ENCODE measurements at regions not wholly inside any gene's neighbourhood (a gene's known extent, or its start where the extent isn't known, plus 50 kb on each side); places are given as distances from the start of the nearest gene placed in this dataset.

DNA sequence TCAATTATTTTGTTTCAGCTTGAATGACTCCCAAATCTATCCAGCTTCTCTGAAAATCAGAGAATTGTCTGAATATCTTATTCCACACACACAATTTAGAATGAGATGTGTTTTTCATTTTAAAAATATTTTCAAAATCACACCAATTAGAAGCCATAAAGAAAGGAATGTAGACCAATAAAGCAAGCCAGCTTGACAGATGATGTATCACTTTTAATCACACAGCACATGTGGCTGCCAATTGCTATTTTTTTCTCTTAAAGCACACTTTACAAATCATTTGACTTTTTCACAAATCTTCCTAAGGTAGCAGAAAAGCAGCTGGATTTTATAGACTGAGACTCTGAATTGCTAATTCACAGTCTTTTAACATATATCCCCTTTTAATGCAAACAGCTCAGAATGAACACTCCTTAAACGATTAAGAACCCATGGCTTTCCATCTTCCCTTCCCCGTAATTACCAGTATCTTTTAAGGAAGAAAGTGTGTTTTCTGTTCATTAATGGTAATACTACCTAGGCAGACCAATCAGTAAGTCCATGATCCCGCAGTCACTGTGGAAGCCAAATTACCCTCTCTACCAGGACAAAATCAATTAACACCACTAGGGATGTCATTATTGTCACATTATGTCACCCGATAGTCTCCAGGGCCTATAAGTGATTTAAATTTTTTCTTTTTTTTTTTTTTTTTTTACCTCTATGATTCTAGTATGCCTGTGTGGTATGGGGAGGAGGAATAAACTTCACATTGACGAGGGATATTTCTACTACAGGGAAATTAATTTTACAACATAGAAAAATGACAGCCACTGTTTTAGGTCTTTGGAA, 250.0 kb upstream of the VEPH1 start:
- Histone ChIP-seq H3K27me3 (replicated peaks in 1 of 7) (no peaks in the 10 kb centered on the region), H3K36me3 (no peaks in the 10 kb centered on the region), H3K4me3 (no peak overlapping the region), H3K27ac (no peak overlapping the region), H3K9me3 (no peaks in the 10 kb centered on the region), H3K4me1 (no peaks in the 10 kb centered on the region)
- TF ChIP-seq POLR2A (IDR thresholded peaks at IDR 0.05) = no peak
- TF ChIP-seq CTCF (IDR thresholded peaks at IDR 0.05 in 8 of 11, conservative IDR thresholded peaks at IDR 0.05 in 3 of 11) = no peak
- TF ChIP-seq POLR2AphosphoS5 (IDR thresholded peaks at IDR 0.05) = no peak
- no peak for DNase-seq
- intact Hi-C loops (cut with DNase I; ENCODE audit: low total_unique reads) = no loop called here
- 73 to 82% (median 78%) methylated on average over 5 of the region's 5 CpGs for WGBS, 5 donors

DNA sequence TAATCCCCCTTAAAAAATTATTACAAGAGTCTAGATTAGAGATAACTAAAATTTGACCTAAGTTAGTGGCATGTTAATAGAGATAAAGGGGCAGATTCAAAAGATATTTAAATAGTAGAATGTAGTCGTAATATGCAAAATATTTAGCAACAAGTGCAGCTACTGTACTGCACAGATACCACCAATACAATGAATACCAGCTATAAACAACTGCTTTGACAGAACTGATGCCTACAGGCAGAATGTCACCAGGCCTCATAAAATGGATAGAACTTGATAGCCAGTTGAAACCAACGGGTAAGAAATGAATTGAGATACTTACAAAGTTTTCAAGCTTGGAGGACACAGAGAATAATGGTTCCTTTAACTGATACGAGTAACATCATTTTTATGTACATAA, 249.3 kb upstream of the VEPH1 start:
- H3K27ac ChIP-seq = no peak overlapping the region
- no peak for TF ChIP-seq POLR2A (IDR thresholded peaks at IDR 0.05)
- no peak for TF ChIP-seq POLR2AphosphoS5 (IDR thresholded peaks at IDR 0.05)
- no peak for TF ChIP-seq CTCF (IDR thresholded peaks at IDR 0.05 in 8 of 11, conservative IDR thresholded peaks at IDR 0.05 in 3 of 11)
- no peaks in the 10 kb centered on the region for H3K36me3 ChIP-seq
- no peak overlapping the region for H3K4me3 ChIP-seq
- 55 to 79% (median 59%) methylated on average over 3 of the region's 3 CpGs for WGBS, 5 donors
- intact Hi-C loops (cut with DNase I; ENCODE audit: low total_unique reads) = no loop called here
- no peak for DNase-seq
- H3K27me3 ChIP-seq (replicated peaks in 1 of 7) = no peaks in the 10 kb centered on the region
- H3K4me1 ChIP-seq = no peaks in the 10 kb centered on the region
- H3K9me3 ChIP-seq = no peaks in the 10 kb centered on the region

DNA sequence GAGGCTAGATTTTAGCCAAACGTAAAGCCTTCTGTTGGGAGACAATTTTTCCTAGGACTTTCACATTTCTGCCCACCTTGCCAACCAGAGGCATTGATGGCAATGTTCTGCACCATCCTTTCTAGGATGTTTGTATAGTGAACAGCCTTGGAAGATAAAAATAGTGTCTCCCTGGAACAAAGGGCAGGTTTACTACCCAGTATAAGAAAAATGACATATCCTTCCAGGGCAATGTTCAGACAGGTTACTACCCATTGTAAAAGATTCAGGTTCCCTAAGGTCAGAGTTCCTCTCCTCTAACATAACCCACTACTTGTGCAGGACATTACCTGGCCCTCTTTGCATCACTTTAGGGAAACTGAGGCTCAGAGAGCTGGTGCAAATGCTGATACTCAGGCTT, 248.2 kb upstream of the VEPH1 start:
- Histone ChIP-seq H3K27ac (no peak overlapping the region), H3K36me3 (no peaks in the 10 kb centered on the region), H3K9me3 (peaks cover 0 to under 1% (median 0%) of the 10 kb centered on the region in 8 donors), H3K27me3 (replicated peaks in 1 of 7) (no peaks in the 10 kb centered on the region), H3K4me3 (no peak overlapping the region), H3K4me1 (no peaks in the 10 kb centered on the region)
- DNase-seq = no peak
- TF ChIP-seq POLR2AphosphoS5 (IDR thresholded peaks at IDR 0.05) (no peak), CTCF (IDR thresholded peaks at IDR 0.05 in 8 of 11, conservative IDR thresholded peaks at IDR 0.05 in 3 of 11) (no peak), POLR2A (IDR thresholded peaks at IDR 0.05) (no peak)
- intact Hi-C loops (cut with DNase I; ENCODE audit: low total_unique reads) = no loop called here
- 62 to 84% (median 78%) methylated on average over 1 of the region's 1 CpG for WGBS, 5 donors

DNA sequence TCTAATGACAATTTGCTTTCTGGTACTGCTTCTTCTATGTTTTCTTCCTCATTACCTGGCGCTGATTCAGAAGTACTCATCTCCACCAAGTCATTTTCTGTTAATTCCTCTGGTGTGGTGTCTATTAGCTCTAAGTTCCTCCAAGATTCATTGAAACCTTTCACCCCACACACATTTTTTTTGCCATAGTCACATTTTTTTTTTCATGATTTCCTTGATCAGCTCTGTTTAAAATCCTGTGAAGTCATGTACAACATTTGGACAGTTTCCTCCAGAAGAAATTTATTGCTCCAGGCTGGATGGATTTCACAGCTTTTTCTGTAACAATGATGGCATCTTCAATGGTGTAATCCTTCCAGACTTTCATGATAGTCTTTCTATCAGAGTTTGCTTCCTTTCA, 243.2 kb upstream of the VEPH1 start:
- Histone ChIP-seq H3K36me3 (no peaks in the 10 kb centered on the region), H3K9me3 (peaks cover 0 to 29% (median 21%) of the 10 kb centered on the region in 8 donors), H3K4me1 (no peaks in the 10 kb centered on the region), H3K4me3 (no peak overlapping the region), H3K27me3 (replicated peaks in 1 of 7) (no peaks in the 10 kb centered on the region), H3K27ac (no peak overlapping the region)
- intact Hi-C loops (cut with DNase I; ENCODE audit: low total_unique reads) = no loop called here
- no peak for DNase-seq
- no peak for TF ChIP-seq POLR2AphosphoS5 (IDR thresholded peaks at IDR 0.05)
- TF ChIP-seq POLR2A (IDR thresholded peaks at IDR 0.05) = no peak
- TF ChIP-seq CTCF (IDR thresholded peaks at IDR 0.05 in 8 of 11, conservative IDR thresholded peaks at IDR 0.05 in 3 of 11) = no peak
- WGBS, 5 donors = 88 to 93% (median 91%) methylated on average over 1 of the region's 1 CpG
